Fibroblast of mammary gland (primary cell): ENCODE measurements at regions not wholly inside any gene's neighbourhood (a gene's known extent, or its start where the extent isn't known, plus 50 kb on each side); places are given as distances from the start of the nearest gene placed in this dataset.

ENCODE experiments used
- DNase-seq: peaks from one replicate; pipeline ENCODE4 v3.0.0-alpha.2; 2010; ENCODE audit warnings: low read depth
- H3K4me3 ChIP-seq: 2 replicates; pipeline ENCODE4 v1.5.1; 2011; ENCODE audit warnings: low read depth, mild to moderate bottlenecking, low read length, moderate library complexity; ENCODE audit not compliant: control insufficient read depth
- CTCF ChIP-seq: conservative IDR thresholded peaks from 2 replicates; pipeline ENCODE4 v1.5.1; 2011; ENCODE audit warnings: low read depth, low read length, inconsistent platforms; ENCODE audit not compliant: control insufficient read depth, insufficient read depth

GRCh38 chr1:34425785-34426184 is 249.1 kb downstream of the C1orf94 start:
- TF ChIP-seq CTCF, result no peak
- DNase-seq, result no peak
- H3K4me3 ChIP-seq, result no peak overlapping the region

GRCh38 chr1:34426325-34426896 is 249.7 kb downstream of the C1orf94 start:
- no peak for TF ChIP-seq CTCF
- no peak for DNase-seq
- no peak overlapping the region for H3K4me3 ChIP-seq

GRCh38 chr1:34427170-34427569 is 250.5 kb downstream of the C1orf94 start:
- no peak overlapping the region for H3K4me3 ChIP-seq
- no peak for TF ChIP-seq CTCF
- DNase-seq, result no peak

GRCh38 chr1:34433099-34433498 is 256.4 kb downstream of the C1orf94 start:
- no peak for DNase-seq
- no peak overlapping the region for H3K4me3 ChIP-seq
- no peak for TF ChIP-seq CTCF

- no peak for TF ChIP-seq CTCF
- DNase-seq, result no peak
Observed at GRCh38 chr1:34436836-34437235, 260.1 kb downstream of the C1orf94 start.

GRCh38 chr1:34441259-34442069 is 264.8 kb downstream of the C1orf94 start:
- DNase-seq, result no peak
- TF ChIP-seq CTCF, result no peak
- H3K4me3 ChIP-seq, result no peak overlapping the region

More at GRCh38 chr1:34436836-34437235, 260.1 kb downstream of the C1orf94 start:
- no peak overlapping the region for H3K4me3 ChIP-seq
